COLO668 (cell line): ENCODE measurements at regions not wholly inside any gene's neighbourhood (a gene's known extent, or its start where the extent isn't known, plus 50 kb on each side); places are given as distances from the start of the nearest gene placed in this dataset.

ENCODE experiments used
- DNase-seq: peaks from one replicate; lab custom pipeline; 2025; ENCODE audit not compliant: unreplicated experiment; lab: John Stamatoyannopoulos, UW

DNA sequence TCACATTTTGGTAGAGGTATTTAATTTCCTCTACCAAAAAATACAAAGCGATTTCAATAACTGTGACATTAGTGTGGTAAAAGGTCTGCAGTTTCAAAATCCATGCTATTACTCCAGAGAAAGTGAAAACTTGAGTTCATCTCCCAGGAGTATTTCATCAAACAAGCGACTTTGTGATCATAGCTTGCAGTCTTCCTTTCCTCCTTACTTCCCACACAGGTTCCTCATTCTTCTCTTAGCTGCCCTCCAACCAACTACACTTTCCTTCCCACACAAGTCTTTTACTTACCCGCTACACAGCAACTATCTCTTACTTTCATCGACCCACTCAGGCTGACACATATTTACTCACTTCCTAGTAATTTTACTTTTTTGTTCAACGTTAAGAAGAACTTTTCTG, 413.4 kb upstream of the USP15 start:
- no peak for DNase-seq

DNA sequence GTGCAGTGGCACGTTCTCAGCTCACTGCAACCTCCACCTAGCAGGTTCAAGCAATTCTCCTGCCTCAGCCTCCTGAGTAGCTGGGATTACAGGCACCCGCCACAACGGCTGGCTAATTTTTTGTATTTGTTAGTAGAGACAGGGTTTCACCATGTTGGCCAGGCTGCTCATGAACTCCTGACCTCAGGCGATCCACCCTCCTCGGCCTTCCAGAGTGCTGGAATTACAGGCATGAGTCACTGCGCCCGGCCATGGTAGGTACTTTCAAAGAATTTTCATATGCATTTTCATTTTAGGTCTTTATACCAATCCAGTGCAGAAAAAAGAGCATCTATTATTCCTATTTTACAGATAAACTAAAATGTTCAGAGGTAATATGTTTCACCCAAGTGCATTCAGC, 411.3 kb upstream of the USP15 start:
- no peak for DNase-seq

DNA sequence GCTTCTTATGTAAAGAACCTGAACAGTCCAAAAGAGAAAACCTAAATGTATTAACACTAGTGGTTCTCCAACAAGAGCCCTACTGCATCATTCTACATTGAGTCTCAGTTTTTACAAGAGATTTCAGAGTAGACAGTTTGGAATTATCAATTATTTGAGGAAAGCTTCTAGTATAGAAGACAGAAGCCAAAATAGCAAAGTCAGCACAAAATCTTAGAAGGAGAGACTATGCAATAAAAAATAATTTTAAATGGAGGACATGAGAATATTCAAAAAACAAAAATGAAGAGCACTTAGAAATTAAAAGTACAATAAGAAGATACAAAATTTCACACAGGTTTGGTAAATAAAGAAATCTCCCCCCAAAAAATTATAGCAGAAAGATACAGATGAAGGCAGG, 406.3 kb upstream of the USP15 start:
- no peak for DNase-seq

DNA sequence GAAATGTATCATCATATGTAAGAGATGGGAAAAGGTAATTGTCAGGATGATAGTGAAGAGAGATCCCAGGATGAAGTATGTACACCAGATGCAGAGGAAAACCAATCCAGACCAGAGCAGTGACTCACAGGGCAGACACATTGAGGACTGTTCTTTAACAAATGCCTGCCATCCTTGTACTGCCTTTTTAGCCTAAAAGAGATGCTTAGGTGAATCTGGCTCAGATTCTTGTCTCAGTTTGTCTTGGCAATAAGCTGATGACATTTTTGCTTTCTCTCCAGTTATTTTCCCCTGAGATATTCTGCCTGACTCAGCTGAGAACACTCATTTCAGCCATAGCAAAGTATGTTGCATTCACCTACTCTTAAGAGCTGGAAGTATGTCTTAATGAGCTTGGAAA, 405.3 kb upstream of the USP15 start:
- DNase-seq: no peak

DNA sequence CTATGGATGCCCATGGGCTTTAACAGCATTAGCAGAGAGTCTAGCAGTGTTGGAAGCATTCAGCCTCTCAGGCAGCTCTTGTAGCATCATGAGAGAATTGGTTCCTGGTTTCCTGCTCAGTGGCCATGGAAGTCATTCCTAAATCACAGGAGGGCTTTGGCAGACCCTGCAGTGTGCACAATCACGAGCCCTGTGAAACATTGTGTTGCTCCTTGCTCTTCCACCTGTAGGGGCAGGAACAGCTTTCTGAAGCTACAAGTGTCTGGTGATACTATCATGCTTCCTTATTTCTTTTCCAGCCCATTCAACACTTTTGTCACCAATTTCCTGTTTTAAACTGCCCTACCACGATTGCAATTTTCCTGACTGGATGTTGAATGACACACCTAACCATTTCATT, 402.2 kb upstream of the USP15 start:
- no peak for DNase-seq

DNA sequence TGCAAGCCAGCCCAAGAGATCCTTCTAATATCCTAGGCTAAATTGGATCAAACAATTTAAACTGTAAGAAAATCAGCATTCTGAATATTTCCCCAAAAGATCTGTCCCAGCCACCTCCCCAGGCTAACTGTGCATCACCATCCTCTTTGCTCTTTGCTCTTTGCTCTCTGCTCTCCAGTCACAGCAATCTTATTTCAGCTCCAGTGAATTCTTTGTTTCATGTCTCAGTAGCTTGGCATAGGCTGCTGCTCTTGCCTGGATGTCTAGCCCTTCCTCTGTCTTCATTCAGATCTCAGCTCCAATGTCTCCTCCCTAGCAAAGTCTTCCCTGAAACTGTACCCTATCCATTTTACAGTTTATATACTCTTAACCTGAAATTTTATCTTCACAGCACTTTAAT, 399.8 kb upstream of the USP15 start:
- DNase-seq: no peak

DNA sequence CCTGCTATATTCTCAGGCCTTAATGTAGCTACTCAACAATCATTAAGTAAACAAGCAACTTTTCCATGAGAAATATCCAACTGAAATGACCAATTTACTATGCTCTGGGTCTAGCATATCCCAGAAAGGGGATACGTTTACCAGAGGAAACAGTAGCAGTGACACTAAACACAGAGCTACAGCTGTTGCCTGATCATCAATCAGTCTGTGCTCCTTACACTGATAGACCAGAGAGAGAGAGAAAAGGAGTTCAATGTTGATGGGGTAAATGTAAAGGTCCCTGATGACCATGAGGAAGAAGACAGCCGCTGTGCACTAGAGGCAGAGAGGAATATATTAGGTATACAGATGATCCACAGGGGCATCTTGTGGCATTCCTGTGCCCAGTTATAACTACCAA, 397.2 kb upstream of the USP15 start:
- no peak for DNase-seq

DNA sequence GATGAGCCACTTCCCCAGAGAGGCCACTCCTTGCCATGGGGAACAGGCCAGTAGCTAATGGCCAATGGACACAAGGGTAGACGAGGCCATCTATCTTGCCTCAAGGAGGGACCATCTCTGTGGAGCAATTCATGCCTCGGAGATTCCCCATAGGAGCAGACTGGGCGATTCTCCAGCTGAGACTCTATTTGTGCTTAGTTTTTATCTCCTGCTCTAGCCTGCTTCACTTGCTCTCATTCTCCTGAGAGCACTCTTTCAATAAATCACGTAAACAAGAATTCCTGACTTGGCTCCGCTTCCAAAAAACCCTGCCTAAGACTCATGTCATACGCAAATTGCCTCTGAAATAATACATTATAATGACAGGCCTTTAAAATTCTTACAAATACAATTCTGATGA, 396.4 kb upstream of the USP15 start:
- DNase-seq: no peak

DNA sequence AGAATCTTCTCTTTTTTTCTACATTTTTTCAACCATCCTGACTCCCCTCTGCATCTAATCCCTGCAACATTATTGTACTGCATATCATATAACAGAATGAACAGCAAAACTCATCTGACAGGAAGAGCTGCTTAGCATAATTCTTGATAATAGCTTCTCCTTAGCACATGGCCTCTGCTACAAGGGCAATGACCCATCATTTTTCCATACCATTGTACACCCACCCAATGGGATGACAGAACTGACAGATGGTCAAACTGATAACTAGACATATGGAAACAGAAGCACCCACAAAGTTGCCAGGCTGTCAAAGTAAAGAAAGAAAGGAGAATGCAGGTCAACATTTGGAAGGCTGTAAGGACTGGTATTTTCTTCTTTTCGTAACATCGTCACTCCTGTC, 390.4 kb upstream of the USP15 start:
- no peak for DNase-seq

DNA sequence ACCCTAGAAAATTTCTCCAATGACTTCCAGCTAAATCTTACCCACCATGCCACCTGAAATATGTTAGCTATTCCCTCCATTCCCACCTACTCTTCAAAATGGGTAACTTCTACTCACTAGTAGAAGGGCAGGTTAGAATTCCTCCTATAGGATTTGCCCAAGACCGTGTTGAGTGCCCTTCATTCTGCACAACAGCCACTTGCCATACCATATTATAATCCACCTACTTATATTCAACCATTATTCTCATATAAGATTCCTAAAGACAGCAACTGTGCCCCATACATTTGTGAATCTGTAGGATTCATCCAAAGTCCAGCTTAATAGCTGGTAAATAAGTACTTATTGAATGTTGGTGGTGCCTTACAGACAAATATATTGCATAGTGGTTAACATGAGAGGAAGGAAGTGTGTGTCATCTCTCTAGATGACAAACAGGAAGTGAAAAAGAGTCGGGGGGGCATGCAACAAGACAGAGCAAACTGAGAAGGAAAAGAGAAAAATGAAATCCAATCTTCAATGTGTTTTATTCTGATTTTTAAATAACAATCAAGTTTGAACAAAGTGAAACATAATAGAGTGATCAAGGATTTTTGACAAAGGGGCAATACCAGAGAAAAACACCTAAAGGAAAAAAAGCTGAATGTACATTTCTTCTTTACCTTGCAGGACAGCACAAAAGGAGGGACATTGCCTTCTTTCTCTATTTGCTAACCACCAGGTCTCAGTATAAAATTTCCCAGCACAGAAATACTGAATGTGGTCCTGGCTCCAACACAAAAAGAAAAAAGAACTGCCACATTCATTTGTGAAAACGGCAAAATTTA, 389.3 kb upstream of the USP15 start:
- DNase-seq: no peak

DNA sequence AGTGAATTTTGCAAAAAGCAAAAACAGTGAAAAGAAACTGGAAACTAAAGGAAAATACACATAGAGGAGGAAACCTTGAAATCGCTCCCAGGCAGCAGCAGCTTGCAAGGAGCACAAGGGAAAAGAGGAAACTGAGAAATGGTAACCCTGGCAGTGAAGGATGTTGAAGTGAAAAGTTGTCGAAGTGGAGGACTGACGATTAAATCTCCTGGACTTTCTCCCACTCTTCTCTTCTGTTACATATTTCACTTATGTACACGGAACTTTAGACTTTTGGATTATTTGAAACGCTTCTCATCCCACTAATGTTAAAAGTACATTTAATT, 388.8 kb upstream of the USP15 start:
- no peak for DNase-seq

DNA sequence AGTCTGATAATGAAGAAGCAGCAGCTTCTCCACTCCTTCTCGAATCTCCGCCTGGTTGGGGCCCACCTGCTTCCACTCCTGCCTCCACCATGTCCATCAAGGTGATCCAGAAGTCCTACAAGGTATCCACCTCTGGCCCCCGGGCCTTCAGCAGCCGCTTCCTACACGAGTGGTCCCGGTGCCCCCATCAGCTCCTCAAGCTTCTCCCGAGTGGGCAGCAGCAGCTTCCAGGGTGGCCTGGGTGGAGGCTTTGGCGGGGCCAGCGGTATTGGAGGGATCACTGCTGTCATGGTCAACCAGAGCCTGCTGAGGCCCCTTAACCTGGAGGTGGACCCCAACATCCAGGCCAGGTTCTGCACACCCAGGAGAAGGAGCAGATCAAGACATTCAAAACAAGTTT, 381.0 kb upstream of the USP15 start:
- no peak for DNase-seq

DNA sequence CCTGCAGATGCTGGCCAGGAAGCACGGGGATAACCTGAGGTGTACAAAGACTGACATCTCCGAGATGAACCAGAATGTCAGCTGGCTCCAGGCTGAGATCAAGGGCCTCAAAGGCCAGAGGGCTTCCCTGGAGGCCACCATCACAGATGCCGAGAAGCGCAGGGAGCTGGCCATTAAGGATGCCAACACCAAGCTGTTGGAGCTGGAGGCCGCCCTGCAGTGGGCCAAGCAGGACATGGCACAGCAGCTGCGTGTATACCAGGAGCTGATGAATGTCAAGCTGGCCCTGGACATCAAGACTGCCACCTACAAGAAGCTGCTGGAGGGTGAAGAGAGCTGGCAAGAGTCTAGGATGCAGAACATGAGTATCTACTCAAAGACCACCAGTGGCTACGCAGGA, 380.0 kb upstream of the USP15 start:
- DNase-seq: no peak

DNA sequence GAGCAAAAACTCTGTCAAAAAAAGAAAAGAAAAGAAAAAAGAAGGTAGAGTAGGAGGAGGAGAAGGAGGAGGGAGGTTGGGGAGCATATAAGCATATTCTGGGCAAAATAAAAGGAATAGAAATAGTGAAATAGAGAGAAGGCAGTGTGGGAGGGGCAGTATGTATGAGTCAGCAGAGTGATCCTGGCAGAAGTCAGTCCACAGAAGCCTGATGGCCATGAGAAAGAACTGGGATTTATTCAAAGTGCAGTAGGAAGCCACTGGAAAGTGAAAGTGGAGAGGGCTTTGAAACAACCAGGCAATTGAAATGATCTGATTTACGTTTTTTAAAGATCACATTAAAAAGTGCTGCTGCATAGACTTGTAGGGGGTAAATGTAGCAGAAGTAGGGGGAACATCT, 368.6 kb upstream of the USP15 start:
- DNase-seq: no peak

DNA sequence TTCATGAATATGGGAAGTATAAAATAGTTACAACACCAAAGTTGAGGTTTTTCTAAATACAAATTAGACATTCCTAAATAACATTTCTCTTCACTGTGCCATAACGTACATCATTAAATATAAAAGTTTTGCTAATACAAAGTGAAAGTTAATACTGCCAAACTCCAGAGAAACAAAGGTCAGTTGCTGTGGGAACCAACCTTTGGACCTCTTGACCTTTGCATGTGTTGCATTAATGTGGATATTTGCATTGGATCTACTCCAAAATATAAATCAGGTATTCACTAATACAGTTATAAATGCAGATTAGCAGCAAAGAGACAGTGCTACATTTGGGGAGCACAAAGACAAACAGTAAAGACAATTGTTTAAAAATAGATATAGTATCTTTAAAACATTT, 366.0 kb upstream of the USP15 start:
- peak; percentile 68 for DNase-seq

DNA sequence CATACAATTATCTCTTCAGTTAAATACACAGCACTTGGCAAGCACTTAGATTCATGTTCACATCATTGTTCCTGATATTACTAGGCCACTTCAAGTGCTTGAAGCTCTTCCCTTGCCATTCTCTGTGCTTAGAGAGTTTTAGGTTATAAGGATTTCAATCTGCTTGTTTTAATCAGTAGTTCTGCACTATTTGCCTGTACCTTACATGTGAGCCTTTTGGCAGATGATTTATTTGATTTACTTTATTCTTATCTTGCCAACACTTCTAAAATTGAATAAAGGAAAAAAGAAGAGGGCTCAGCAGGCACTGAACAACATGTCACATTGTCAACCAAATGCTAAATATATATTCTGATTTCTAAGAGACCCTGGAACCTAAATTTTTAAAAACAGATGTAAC, 363.8 kb upstream of the USP15 start:
- DNase-seq: no peak

DNA sequence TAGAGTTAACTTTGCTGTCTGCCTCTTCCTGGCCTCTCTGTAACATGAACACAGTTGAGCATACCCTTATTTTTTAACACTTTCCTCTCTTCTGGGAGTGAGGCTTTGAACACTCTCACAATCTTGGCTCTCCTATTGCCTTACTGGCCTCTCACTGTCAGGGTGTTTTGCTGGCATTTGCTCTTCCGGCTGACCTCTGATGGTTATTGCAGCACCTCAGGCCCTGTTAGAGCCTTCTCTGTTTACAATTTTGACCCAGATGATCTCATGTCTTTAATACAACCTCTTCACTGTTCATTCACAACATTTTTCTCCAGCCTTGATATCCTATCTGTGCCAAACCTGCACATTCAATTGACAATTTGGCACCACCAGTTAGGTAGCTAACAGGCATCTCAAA, 357.8 kb upstream of the USP15 start:
- no peak for DNase-seq

DNA sequence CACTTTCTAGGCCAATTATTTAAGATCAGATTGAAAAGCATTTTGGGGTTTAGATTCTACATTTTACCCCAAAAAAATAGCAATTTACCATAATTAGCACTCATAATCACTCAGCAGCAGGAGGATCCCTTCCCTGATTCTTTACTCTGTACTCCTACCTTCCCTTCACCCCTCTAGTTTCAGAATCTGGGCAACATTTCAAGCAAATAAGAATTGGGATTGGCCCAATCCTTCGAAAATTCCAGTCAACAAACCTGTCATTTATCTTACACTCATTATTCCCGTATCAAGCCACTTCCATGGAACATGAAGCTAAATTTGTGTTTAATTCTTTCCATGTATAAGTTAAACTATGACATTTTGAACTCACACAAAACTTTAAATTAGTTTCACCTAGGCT, 349.1 kb upstream of the USP15 start:
- no peak for DNase-seq

DNA sequence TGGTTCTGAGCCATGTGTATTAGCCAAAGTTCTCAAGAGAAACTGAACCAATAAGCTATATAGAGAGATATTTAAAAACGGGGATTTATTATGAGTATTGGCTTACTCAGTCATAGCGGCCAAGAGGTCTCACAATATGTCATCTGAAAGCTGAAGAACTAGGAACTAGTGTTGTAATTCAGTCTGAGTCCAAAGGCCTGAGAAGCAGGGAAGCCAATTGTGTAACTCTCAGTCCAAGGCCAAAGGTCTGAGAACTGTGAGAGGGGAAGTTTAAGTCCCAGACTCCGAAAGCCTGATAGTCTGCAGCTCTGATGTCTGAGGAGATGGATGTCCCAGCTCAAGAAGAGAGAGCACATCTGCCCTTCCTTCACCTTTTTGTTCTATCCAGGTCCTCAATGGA, 344.8 kb upstream of the USP15 start:
- no peak for DNase-seq

DNA sequence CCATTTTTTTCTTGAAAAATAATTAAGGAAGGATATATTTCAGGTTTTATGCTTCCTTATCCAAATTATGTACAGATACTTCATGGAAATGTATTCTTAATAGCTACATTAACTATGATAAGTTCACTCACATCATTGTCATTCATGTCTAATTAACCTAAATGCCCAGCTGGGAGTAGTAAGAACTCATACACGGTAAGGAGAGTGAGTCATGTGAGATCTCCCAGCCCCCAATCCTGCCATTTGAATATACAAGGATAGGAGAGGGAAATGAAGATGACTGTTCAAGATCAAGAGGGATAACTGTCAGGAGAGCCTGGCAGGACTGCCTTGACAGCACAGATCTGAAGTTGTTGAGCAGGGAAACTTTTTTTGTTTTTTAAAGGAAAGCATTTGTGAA, 343.4 kb upstream of the USP15 start:
- DNase-seq: no peak

DNA sequence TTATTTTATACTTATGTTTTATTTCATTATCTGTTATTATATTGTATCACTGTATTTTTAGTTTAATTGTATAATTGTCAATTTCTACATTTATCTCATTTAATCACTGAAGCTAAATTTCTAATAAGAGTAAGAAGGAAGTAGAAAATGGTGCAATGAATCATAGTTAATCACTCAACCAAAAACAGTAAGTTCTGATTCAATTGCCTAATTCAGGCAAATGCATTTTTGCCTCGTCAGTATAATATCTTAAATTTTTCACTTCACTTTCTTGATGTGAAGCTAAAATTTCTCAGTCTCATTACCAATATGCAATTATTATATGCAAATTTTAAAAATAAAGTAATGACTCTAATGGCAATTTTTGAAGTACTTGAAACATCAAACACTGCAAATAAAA, 340.5 kb upstream of the USP15 start:
- no peak for DNase-seq

DNA sequence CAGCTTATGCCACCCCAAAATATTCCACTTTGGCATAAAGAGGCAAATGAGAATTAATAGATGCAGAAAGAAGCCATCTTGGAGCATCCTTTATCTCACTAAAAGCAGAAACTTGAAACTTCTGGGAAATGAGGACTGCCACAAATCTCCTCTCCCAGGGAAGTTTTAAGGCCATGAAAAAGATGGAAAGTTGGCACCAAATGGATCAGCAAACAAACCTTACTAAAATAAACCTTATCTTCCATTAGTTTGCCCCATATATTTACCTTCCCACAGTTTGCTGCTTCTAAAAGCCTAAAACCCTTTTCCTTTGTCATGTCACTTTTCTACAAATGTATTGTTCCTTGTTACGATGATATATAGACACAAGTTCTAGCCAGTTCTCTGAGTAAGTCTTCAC, 340.0 kb upstream of the USP15 start:
- DNase-seq: no peak

DNA sequence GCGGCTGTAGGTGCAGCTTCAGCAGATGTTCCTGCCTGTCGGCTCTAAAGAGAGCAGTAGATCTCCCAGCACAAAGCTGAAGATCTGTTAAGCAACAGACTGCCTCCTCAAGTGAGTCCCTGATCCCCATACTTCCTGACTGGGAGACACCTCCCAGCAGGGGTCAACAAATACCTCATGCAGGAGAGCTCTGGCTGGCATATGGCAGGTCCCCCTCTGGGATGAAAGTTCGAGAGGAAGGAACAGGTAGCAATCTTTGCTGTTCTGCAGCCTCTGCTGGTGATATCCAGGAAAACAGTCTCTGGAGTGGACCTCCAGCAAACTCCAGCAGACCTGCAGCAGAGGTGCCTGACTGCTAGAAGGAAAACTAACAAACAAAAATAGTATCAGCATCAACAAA, 337.1 kb upstream of the USP15 start:
- no peak for DNase-seq

DNA sequence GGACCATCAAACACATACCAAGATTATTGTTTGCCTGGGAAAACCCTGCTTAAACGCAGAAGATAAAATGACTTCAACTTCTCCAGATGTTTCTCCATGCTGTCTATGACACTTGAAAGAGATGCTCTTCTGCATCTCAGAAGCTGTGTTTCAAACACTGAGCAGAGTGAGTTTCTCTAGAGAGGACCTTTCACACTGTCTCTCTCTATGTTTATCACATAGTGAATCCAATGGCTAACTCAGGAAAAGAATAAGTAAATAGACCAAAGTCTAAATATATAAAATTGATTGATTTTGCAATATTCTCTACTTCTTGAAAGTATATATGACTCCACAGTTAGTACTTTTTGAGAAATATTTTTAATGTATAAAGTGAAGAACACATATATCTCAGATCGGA, 325.6 kb upstream of the USP15 start:
- DNase-seq: no peak
